Activated CD4-positive, alpha-beta memory T cell treated with anti-CD3 and anti-CD28 coated beads for 36 hours (primary cell): ENCODE measurements at regions not wholly inside any gene's neighbourhood (a gene's known extent, or its start where the extent isn't known, plus 50 kb on each side); places are given as distances from the start of the nearest gene placed in this dataset.
"Not testable (repeated sequence)": the region's sequence is repeated elsewhere in the genome, so short reads cannot be mapped to it uniquely, and the experiment has no call there.

Source experiments
- CTCF ChIA-PET: fragments of 350-600 bp; sonication (Branson Sonifier 250); formaldehyde crosslinking; loops from one replicate; lab custom pipeline; 2021; ENCODE audit warnings: antibody characterized with exemption, inconsistent platforms; lab: Charles Lee
- POLR2A ChIA-PET: fragments of 350-600 bp; sonication (Branson Sonifier 250); formaldehyde crosslinking; loops from one replicate; lab custom pipeline; 2021; ENCODE audit warnings: antibody characterized with exemption; lab: Charles Lee
- DNase-seq: peaks from one replicate; pipeline ENCODE4 v3.0.0-alpha.2; 2020
- H3K27ac Mint-ChIP-seq: one replicate; pipeline ENCODE4 v1.8.0; 2021; ENCODE audit warnings: mixed read lengths
- H3K27me3 Mint-ChIP-seq: one replicate; pipeline ENCODE4 v1.8.0; 2021; ENCODE audit warnings: mixed read lengths
- H3K36me3 Mint-ChIP-seq: one replicate; pipeline ENCODE4 v1.8.0; 2021; ENCODE audit warnings: mixed read lengths
- H3K4me1 Mint-ChIP-seq: one replicate; pipeline ENCODE4 v1.8.0; 2021; ENCODE audit warnings: low read depth, mixed read lengths
- H3K4me3 Mint-ChIP-seq: one replicate; pipeline ENCODE4 v1.8.0; 2021; ENCODE audit warnings: mild to moderate bottlenecking, mixed read lengths
- H3K9me3 Mint-ChIP-seq: one replicate; pipeline ENCODE4 v1.8.0; 2021; ENCODE audit warnings: mixed read lengths
- intact Hi-C: fragments of 100-400 bp; cut with micrococcal nuclease; formaldehyde crosslinking; loops from one replicate; pipeline ENCODE4 v1.15.1; 2023

- CTCF ChIA-PET: no interaction called here
Observed at GRCh38 chr4:115187136-115187535, 73.7 kb upstream of the NDST4 start.

DNA sequence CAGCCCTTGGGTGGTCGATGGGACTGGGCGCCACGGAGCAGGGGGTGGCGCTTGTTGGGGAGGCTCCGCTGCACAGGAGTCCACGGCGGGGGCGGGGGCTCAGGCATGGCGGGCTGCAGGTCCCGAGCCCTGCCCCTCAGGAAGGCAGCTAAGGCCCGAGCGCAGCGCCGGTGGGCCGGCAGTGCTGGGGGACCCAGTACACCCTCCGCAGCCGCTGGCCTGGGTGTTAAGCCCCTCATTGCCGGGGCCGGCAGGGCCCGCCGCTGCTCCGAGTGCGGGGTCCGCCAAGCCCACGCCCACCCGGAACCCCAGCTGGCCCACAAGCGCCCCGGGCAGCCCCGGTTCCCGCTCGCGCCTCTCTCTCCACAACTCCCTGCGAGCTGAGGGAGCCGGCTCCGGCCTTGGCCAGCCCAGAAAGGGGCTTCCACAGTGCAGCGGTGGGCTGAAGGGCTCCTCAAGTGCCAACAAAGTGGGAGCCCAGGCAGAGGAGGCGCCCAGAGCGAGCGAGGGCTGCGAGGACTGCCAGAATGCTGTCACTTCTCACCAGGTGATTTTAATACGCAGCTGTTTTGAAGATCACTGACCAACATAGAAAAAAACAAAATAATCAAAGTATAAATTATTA, 66.1 kb upstream of the NDST4 start:
- H3K36me3 Mint-ChIP-seq, H3K27ac Mint-ChIP-seq, DNase-seq, H3K9me3 Mint-ChIP-seq, POLR2A ChIA-PET, H3K4me3 Mint-ChIP-seq, intact Hi-C loops, H3K27me3 Mint-ChIP-seq, CTCF ChIA-PET, H3K4me1 Mint-ChIP-seq: not testable (repeated sequence)

More at GRCh38 chr4:115187136-115187535, 73.7 kb upstream of the NDST4 start:
- POLR2A ChIA-PET: no interaction called here
- no peaks in the 10 kb centered on the region for H3K27me3 Mint-ChIP-seq
- no peak overlapping the region for H3K27ac Mint-ChIP-seq
- no peaks in the 10 kb centered on the region for H3K36me3 Mint-ChIP-seq
- intact Hi-C loops: no loop called here
- DNase-seq: no peak
- no peak overlapping the region for H3K4me3 Mint-ChIP-seq
- no peaks in the 10 kb centered on the region for H3K4me1 Mint-ChIP-seq
- no peaks in the 10 kb centered on the region for H3K9me3 Mint-ChIP-seq

DNA sequence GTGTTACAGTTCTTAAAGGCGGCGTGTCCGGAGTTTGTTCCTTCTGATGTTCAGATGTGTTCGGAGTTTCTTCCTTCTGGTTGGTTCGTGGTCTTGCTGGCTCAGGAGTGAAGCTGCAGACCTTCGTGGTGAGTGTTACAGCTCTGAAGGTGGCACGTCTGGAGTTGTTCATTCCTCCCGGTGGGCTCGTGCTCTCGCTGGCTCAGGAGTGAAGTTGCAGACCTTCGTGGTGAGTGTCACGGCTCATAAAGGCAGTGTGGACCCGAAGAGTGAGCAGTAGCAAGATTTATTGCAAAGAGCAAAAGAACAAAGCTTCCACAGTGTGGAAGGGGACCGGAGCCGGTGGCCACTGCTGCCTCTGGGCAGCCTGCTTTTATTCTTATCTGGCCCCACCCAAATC, 65.3 kb upstream of the NDST4 start:
- CTCF ChIA-PET, H3K27ac Mint-ChIP-seq, H3K27me3 Mint-ChIP-seq, H3K36me3 Mint-ChIP-seq, DNase-seq, intact Hi-C loops, H3K9me3 Mint-ChIP-seq, H3K4me3 Mint-ChIP-seq, POLR2A ChIA-PET, H3K4me1 Mint-ChIP-seq: not testable (repeated sequence)

DNA sequence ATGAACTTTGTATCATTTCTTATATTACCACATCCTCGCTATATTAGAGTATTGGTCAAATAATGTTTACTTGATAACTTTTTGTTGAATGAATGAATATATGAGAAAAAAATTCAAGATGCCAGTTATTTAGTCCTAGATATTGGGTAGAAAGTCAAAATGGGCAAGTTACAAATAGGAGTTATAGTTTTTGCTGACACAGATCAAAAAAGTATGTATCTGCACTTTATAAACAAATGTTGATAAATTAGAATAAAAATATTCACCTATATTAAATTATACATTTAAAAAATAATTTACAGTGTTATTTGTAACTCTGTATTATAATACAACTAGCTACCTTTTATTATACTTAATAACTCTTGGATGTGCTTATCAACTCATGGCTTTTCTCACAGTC, 57.8 kb upstream of the NDST4 start:
- POLR2A ChIA-PET: no interaction called here
- no peak overlapping the region for H3K27ac Mint-ChIP-seq
- peaks cover 7% of the 10 kb centered on the region for H3K9me3 Mint-ChIP-seq
- no peaks in the 10 kb centered on the region for H3K4me1 Mint-ChIP-seq
- no peaks in the 10 kb centered on the region for H3K27me3 Mint-ChIP-seq
- no peak for DNase-seq
- intact Hi-C loops: no loop called here
- no peaks in the 10 kb centered on the region for H3K36me3 Mint-ChIP-seq
- CTCF ChIA-PET: no interaction called here
- H3K4me3 Mint-ChIP-seq: no peak overlapping the region

- no peak for DNase-seq
- H3K36me3 Mint-ChIP-seq: no peaks in the 10 kb centered on the region
- CTCF ChIA-PET: no interaction called here
- no peaks in the 10 kb centered on the region for H3K27me3 Mint-ChIP-seq
- POLR2A ChIA-PET: no interaction called here
- intact Hi-C loops: no loop called here
- no peaks in the 10 kb centered on the region for H3K4me1 Mint-ChIP-seq
- no peak overlapping the region for H3K4me3 Mint-ChIP-seq
- no peak overlapping the region for H3K27ac Mint-ChIP-seq
- H3K9me3 Mint-ChIP-seq: peaks cover 8% of the 10 kb centered on the region
Observed at GRCh38 chr4:115165503-115165902, 52.1 kb upstream of the NDST4 start.
